GM12873 (cell line): ENCODE measurements at regions not wholly inside any gene's neighbourhood (a gene's known extent, or its start where the extent isn't known, plus 50 kb on each side); places are given as distances from the start of the nearest gene placed in this dataset.
A peak's percentile ranks its signal among the peaks of the same experiment; 100 is the strongest.

Experiments used
- TF ChIP-seq, protein P1 (sequence below): IDR thresholded peaks from 2 replicates; pipeline ENCODE4 v1.5.1; 2012; ENCODE audit warnings: low read depth, mild to moderate bottlenecking, moderate library complexity, low read length, control low read depth; ENCODE audit not compliant: insufficient read depth; ENCODE audit errors: missing control alignments

DNA sequence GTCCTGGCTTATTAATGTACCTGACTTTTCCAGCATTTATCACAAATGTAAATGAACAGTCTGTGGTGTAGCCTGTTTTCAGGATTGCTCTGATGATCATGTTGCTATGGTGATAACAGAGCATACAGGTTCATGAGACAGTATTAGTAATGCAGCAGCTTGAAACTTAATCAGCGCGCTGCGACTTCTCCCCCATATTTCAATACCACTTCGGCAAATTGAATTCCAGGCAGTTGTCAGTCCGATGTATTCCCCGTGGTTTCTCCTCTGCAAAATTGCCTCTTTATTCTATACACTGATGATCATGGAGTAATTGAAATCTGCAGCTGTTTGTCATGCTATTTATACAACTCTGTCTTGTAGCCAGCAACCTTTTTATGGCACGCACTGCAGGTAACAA is 239.3 kb downstream of the C4orf33 start:
- TF ChIP-seq, protein P1, sequence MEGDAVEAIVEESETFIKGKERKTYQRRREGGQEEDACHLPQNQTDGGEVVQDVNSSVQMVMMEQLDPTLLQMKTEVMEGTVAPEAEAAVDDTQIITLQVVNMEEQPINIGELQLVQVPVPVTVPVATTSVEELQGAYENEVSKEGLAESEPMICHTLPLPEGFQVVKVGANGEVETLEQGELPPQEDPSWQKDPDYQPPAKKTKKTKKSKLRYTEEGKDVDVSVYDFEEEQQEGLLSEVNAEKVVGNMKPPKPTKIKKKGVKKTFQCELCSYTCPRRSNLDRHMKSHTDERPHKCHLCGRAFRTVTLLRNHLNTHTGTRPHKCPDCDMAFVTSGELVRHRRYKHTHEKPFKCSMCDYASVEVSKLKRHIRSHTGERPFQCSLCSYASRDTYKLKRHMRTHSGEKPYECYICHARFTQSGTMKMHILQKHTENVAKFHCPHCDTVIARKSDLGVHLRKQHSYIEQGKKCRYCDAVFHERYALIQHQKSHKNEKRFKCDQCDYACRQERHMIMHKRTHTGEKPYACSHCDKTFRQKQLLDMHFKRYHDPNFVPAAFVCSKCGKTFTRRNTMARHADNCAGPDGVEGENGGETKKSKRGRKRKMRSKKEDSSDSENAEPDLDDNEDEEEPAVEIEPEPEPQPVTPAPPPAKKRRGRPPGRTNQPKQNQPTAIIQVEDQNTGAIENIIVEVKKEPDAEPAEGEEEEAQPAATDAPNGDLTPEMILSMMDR = no peak

DNA sequence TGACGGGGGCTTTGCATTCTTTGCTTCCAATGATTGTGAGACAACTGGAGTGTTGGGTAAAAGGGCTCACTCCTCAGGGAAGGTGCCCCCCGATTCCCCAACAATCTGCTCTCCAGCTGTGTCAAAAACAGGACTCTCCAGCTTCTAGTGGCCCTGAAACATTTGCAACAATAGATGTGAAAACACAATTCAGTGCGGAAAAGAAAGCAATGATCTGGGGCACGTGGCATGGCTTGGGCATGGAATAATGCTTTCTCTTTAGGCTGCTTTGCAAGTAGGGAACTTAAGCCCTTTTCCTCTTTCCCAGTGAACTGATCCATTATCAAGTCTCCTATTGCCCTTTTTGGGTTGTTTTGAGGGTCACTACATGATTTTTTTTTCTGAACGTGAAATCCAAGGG is 239.9 kb downstream of the C4orf33 start:
- TF ChIP-seq, protein P1 = no peak

DNA sequence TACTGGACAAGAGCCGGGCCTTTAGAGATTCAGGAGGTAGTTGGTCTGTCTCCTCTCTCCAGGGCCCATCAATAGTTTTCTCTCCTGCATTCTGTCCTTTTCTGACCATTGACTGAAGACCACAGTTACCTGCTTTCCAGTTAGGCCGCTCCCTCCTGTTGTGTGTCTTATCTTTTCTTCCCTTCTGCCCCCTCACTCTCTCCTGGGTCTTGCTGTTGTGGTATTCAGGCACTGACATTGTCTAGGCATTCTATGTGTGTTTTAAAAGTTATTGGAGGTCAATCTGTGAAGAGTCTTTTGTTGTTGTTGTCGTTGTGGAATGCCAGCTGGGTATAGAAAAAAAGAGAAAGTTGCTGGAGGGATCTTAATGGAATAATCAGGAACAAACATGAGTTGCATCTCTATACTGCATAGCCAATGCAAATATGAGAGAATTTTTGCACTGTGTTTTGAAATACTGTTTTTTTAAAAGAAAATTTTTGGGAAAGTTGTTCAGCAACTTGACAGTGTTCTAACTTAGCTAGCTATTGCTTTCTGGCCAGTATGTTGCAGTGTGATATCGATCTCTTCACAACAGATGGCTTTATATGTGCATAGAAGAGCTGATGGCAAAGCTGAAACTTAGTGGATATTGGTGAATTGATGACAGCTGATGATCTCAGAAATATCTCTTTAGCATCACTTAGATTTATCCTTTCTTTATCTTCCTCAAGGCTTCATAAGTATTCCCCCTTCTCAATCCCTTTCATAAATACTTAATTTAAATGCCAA is 240.7 kb downstream of the C4orf33 start:
- TF ChIP-seq, protein P1 = no peak

DNA sequence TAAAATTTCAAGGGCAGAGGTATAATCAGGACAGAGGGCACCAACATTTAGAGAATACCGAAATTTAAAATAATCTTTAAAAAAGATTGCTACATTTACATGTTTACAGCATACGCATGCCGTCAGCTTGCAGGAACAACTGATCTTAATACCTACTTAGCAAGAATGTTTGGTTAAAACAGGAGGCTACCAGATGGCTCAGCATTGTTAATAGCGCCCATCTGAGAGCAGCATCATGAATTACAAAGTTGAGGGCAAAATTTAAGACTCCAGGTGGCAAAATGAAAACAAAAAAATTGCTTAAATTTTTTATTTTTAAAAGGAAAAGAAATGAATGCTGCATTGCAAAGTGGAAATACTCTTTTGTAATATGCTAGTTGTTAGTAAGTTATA is 241.3 kb downstream of the C4orf33 start:
- TF ChIP-seq, protein P1 = no peak

DNA sequence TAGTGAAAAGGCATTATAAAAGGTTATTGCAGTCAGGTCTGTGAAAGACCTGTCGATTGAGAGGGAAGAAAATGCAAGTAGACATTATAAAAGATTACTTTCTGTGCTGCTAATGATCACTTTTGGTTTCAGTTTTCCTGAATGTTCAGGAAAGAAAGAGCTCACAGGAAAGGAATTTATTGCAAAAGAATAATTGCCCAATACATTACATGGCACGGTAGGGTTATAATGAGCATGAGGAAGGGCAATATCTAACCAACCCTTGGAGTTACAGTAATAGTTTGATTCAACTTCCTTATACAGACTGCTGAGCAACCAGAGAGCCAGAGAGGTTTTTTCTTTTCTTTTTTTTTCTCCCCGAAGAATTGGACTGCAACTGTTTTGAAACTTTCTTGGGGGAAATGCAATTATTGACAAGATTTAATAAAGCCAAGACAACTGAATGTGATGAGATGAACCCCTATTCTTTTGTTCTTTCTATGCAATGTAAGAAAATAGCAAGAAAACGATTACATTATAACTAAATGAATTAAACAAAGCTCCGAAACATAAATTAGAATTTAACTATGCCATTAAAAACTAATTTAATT is 247.0 kb downstream of the C4orf33 start:
- TF ChIP-seq, protein P1 = no peak

DNA sequence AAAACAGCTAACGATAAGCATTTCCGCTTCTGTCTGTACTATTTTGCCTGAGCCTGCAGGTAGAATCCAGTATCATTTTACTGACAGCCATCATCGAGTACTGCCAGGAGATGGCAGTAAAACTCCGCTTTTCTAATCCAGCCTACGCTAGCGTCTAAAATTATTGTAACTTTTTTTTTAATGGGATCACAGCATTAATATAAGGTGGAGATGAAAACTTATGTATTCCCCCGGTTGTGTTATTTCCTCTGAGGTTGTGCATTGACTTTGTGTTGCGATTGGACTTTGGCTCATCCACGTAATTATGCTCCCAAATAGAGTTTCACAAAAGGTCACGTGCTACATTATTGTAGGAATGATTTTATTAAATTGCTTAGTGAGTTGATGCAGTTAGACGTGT is 248.1 kb downstream of the C4orf33 start:
- TF ChIP-seq, protein P1 = peak; percentile 57

DNA sequence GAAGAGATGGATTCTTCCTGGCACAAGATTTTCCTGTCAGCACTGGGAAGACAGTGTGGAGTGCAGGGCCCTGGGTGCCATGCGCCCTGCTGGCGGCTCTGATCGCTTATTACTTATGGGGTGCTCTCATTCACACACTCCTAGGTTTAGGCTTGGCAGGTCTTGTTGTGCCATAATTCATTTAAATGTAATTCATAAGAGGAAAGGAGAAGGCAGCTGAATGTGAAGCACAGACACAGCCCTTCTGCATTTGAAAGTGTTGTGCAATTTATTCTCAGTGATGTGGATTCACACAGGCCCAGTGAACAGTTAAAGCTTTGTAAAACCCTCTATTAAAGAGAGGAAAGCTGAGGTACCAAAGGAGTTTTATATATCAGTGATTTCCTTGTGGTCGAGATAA is 249.7 kb downstream of the C4orf33 start:
- TF ChIP-seq, protein P1 = no peak
